ENCODE measurements at regions not wholly inside any gene's neighbourhood (a gene's known extent, or its start where the extent isn't known, plus 50 kb on each side); places are given as distances from the start of the nearest gene placed in this dataset.
"Not testable (repeated sequence)": the region's sequence is repeated elsewhere in the genome, so short reads cannot be mapped to it uniquely, and the experiment has no call there.

- DNase-seq = no peak
Measured at GRCh38 chr4:60400593-60400992, 799.5 kb upstream of the ADGRL3 start.

GRCh38 chr4:60404027-60404426 lies 796.1 kb upstream of the ADGRL3 start:
- no peak for DNase-seq

DNA sequence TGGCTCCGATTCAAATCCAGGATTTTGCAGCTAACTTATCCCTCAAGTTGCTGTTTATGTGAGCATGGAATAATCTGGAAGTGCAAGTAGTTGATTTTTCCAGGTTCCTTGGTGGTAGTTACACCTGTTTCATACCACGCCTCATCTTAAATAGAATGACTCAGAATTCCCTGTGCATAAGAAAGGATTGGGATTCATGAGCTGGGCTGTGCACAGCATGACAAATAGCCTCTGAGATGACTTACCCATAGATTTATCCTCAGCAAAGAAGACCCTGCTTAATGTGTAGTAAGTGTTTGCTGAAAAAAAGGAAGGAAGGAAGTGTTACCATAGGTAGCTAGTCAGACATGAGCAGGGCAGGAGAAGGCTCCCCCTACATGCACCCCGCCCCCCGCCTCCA lies 777.7 kb upstream of the ADGRL3 start:
- no peak for DNase-seq

DNA sequence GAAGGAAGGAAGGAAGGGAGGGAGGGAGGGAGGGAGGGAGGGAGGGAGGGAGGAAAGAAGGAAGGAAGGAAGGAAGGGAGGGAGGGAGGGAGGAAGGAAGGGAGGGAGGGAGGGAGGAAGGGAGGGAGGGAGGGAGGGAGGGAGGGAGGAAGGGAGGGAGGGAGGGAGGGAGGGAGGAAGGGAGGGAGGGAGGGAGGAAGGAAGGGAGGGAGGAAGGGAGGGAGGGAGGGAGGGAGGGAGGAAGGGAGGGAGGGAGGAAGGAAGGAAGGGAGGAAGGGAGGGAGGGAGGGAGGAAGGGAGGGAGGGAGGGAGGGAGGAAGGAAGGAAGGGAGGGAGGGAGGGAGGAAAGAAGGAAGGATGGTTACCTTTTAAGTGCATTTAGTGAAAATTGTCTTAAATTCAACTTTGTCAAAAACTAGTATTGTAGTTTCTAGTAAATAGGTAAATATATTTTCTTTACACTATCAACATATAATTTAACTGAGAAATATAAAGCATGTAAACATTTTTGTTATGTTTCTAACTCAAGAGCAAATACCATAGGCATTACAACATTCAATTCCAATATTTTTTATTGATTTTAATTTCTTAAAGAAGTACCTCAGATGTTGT lies 776.4 kb upstream of the ADGRL3 start:
- DNase-seq = not testable (repeated sequence)

GRCh38 chr4:60432911-60433310 lies 767.2 kb upstream of the ADGRL3 start:
- no peak for DNase-seq

GRCh38 chr4:60443068-60443467 lies 757.1 kb upstream of the ADGRL3 start:
- no peak for DNase-seq

- no peak for DNase-seq
Measured at GRCh38 chr4:60443796-60444195, 756.3 kb upstream of the ADGRL3 start.

GRCh38 chr4:60450054-60450453 lies 750.1 kb upstream of the ADGRL3 start:
- no peak for DNase-seq

GRCh38 chr4:60452266-60452665 lies 747.9 kb upstream of the ADGRL3 start:
- DNase-seq = no peak

DNA sequence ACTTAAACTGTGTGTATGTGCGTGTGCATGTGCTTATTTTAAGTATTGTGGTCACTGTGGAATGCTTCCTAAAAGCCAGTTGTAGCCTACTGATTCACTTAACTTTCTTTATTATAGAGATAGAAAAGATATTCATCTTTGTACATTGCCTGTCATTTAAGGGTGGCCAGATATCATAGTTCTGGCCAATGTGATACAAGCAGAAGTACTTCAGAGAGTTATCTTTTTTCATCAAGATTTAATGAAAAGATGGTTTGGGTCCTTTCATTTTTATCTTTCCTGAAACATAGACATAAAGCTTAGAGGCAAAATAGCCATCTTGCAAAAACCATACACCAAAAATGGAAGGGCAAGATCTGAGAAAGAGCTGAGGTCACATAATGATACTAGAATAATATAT lies 744.7 kb upstream of the ADGRL3 start:
- DNase-seq = no peak

- DNase-seq = no peak
Measured at GRCh38 chr4:60461551-60461950, 738.6 kb upstream of the ADGRL3 start.

DNA sequence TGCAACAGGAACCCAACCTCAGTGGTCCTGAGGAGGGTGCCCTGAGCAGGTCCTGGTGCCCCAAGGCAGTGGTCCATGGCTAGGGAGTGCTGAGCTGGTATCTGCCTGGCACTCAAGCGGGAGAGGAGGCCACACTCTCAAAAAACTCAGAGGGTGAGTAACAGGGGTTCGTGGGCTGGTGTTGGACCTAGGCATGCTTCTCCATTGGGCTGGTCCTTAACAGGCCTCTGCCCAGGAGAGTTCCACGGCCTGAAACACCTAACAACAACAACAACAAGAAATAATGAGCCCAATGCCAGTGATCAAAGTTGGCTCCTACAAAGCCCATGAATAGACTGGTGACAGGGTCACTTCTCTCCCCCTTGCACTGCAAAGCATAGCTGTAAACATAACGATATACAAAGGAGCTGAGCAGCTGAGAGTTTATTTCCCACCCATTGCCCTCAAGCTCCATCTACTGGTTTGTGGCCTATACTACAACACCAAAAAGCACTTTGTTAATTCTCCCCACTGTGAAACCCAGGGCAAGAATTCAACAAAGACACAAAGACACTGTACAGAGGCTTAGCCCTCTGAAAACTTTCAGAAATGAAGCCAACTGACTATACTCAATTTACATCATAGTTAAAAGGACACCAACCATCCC lies 736.1 kb upstream of the ADGRL3 start:
- DNase-seq = no peak

DNA sequence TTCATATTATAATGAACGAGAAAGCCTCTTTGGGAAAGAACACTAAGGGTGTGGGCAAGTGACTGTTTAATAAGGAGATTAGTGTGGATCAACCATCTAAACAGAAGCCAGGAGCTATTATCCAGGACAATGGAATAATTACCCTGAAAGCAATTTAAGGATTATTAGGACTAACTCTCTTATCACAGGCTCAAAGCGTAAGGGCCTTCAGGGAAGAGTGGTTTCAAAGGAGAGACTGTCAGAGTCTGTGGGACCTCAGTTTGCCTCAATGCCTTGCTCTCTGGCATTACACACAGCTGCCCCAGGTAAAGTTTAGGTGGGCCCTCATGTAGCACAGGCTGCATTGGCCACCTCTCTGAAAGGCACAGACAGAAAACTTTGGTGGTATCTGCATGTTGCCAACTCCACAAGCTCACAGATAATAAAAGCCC lies 717.2 kb upstream of the ADGRL3 start:
- DNase-seq = no peak

GRCh38 chr4:60485276-60485675 lies 714.9 kb upstream of the ADGRL3 start:
- no peak for DNase-seq

DNA sequence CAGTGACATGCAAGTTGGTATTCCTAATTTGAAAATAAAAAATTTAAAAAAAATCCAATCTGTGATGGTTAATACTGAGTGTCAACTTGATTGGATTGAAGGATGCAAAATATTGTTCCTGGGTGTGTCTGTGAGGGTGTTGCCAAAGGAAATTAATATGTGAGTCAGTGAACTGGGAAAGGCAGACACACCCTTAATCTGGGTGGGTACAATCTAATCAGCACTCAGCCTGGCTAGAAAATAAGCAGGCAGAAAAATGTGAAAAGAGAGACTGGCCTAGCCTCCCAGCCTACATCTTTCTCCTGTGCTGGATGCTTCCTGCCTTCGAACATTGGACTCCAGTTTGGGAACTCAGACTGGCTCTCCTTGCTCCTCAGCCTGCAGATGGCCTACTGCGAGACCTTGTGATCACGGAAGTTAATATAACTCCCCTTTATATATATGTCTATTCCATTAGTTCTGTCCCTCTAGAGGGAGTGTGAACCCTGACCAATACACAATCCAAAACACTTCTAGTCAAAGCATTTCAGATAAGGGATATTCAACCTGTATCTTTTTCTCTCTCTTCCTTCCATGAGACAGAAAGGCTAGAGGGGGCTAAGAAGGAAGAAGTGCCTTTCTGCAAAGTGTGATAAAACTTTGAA lies 712.9 kb upstream of the ADGRL3 start:
- DNase-seq = not testable (repeated sequence)

DNA sequence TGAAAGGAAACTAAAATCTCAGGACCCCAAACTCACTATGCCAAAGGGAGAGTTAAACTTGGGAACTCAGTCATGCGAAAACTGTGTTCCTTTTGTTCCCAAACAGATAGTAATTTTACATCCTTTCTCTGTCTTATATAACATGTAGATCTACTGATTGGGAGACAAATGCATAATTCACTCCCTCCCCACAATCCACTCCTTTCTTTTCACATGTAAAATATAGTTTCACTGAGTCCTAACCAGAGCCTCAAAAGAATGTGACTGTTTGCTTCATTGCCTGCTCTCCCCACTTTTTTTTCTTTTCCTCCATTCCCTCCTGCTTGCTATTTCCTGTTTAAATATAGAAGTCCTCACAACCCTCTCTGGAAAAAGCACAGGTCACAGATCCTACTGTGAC lies 699.3 kb upstream of the ADGRL3 start:
- DNase-seq = no peak

DNA sequence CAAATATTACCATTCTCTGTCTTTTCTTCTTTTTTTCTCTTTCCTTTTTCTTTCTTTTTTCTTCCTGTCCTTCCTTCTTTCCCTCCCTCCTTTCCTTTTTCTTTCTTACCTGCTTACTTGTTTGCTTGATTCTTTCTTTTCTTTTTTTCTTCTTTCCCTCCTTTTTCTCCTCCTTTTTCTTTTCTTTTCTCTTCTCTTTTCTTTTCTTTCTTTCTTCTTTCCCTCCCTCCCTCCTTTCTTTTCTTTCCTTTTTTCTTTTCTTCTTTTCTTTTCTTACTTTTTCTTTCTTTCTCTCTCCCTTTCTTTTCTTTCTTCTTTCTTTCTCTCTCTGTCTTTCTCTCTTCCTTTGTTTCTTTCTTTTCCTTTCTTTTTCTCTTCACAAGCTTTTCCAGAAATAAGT lies 697.4 kb upstream of the ADGRL3 start:
- DNase-seq = no peak

- no peak for DNase-seq
Measured at GRCh38 chr4:60506061-60506460, 694.1 kb upstream of the ADGRL3 start.

DNA sequence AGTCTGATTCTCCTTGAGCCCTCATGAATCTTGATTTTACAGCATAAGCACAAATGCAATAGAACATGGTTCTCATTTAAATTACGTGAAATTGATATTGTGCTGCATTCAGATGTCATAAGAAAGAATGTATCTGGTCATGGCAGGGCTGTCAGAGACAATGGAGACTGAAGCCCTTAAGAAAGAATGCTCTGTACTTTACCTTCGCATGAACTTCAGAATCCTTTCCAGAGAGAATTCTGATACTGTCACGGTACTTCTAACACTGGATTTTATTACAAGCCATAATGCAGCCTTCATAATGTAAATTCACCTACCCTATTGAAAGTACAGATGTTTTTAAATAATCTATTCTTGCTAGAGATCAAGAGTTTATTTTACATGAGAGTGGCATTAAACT lies 677.9 kb upstream of the ADGRL3 start:
- DNase-seq = no peak

- no peak for DNase-seq
Measured at GRCh38 chr4:60531776-60532379, 668.2 kb upstream of the ADGRL3 start.

GRCh38 chr4:60544981-60545380 lies 655.1 kb upstream of the ADGRL3 start:
- no peak for DNase-seq

GRCh38 chr4:60562334-60562733 lies 637.8 kb upstream of the ADGRL3 start:
- no peak for DNase-seq

GRCh38 chr4:60565558-60565957 lies 634.6 kb upstream of the ADGRL3 start:
- DNase-seq = no peak

DNA sequence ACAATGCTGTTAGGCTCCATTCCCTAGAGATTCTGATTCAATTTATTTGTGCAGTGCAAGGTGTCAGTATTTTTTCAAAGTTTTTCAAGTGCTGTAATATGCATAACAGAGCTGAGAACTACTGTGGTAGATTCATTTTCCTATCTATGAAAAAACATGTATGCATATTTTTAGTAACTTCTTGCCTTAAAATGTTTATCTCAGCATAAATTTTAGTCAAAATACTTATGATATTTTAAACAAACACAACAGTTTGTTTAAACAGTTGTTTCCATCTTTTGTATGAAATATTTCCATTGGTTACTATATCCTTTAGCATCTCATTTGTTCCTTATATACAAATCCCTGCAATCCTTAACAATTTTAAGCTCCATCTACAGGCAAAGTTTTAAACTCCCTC lies 624.8 kb upstream of the ADGRL3 start:
- DNase-seq = no peak
